ENCODE measurements at regions not wholly inside any gene's neighbourhood (a gene's known extent, or its start where the extent isn't known, plus 50 kb on each side); places are given as distances from the start of the nearest gene placed in this dataset.
A peak's percentile ranks its signal among the peaks of the same experiment; 100 is the strongest.
"Not testable (repeated sequence)": the region's sequence is repeated elsewhere in the genome, so short reads cannot be mapped to it uniquely, and the experiment has no call there.

- ATAC-seq; intact Hi-C loops (cut with micrococcal nuclease); H3K4me1 Mint-ChIP-seq; DNase-seq; H3K27me3 ChIP-seq (ENCODE audit: control insufficient read depth, insufficient read depth, low read length); H3K4me3 ChIP-seq (ENCODE audit: low read length); H3K9me3 Mint-ChIP-seq; H3K9me3 ChIP-seq (ENCODE audit: control insufficient read depth, insufficient read depth, low read length); H3K27ac ChIP-seq (ENCODE audit: low read length); H3K4me1 ChIP-seq (ENCODE audit: control insufficient read depth, insufficient read depth, low read length); H3K27ac Mint-ChIP-seq; H3K27me3 Mint-ChIP-seq (ENCODE audit: low read depth in 2 of 2); H3K36me3 Mint-ChIP-seq; H3K4me3 Mint-ChIP-seq; H3K36me3 ChIP-seq (ENCODE audit: control insufficient read depth, insufficient read depth, low read length): not testable (repeated sequence)
- WGBS (ENCODE audit: insufficient coverage), result no CpG with 5 or more reads among the region's 3 CpGs
These were observed 113.3 kb upstream of the SEC22B start for GRCh38 chr1:120289601-120290074.

DNA sequence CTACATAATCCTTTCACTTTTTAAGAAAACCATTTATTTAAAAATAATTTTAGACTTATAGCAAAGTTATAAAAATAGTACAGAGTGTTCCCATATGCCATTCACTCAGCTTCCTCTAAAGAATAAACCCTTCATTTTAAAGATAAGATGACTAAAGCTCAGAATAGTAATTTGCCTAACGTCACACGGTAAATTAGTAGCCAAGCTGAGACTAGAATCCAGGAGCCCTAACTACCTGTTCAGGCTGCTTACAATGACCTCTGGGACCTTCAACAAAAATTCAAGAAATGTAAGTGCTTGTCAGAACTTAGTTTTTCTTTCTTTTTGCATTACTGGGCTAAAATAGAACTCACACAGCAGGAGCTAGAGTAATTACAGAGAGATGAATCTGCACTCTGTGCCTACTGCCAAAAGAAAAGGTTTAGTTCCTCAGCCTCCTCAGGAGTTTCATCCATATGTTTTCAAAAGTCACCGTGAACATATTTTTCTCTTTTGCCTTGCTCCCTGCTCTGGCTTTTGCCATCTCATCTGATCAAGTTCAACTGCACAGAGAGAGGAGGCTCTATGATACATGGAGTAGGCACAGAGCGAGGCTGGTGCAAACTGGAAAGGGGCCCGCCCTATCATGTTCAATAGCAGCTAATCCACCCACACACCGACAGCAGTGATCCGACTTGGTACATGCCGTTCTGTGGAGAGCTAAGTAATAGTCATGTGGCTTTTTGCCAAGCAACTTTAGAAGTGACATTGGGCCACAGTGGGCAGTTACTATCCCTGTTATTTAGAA lies 112.7 kb upstream of the SEC22B start:
- H3K4me3 ChIP-seq (ENCODE audit: low read length); H3K4me3 Mint-ChIP-seq; H3K9me3 ChIP-seq (ENCODE audit: control insufficient read depth, insufficient read depth, low read length); H3K27ac ChIP-seq (ENCODE audit: low read length); H3K27me3 ChIP-seq (ENCODE audit: control insufficient read depth, insufficient read depth, low read length); H3K36me3 ChIP-seq (ENCODE audit: control insufficient read depth, insufficient read depth, low read length); H3K4me1 ChIP-seq (ENCODE audit: control insufficient read depth, insufficient read depth, low read length); intact Hi-C loops (cut with micrococcal nuclease); H3K27ac Mint-ChIP-seq; H3K36me3 Mint-ChIP-seq; H3K9me3 Mint-ChIP-seq; H3K4me1 Mint-ChIP-seq; H3K27me3 Mint-ChIP-seq (ENCODE audit: low read depth in 2 of 2); DNase-seq; ATAC-seq: not testable (repeated sequence)
- no CpG with 5 or more reads among the region's 8 CpGs for WGBS (ENCODE audit: insufficient coverage)

GRCh38 chr1:120288167-120288566 lies 111.8 kb upstream of the SEC22B start:
- DNase-seq; intact Hi-C loops (cut with micrococcal nuclease); H3K4me1 Mint-ChIP-seq; H3K27me3 Mint-ChIP-seq (ENCODE audit: low read depth in 2 of 2); H3K36me3 Mint-ChIP-seq; H3K9me3 ChIP-seq (ENCODE audit: control insufficient read depth, insufficient read depth, low read length); H3K36me3 ChIP-seq (ENCODE audit: control insufficient read depth, insufficient read depth, low read length); H3K9me3 Mint-ChIP-seq; H3K27ac Mint-ChIP-seq; H3K4me3 ChIP-seq (ENCODE audit: low read length); H3K27ac ChIP-seq (ENCODE audit: low read length); H3K27me3 ChIP-seq (ENCODE audit: control insufficient read depth, insufficient read depth, low read length); H3K4me3 Mint-ChIP-seq; H3K4me1 ChIP-seq (ENCODE audit: control insufficient read depth, insufficient read depth, low read length): not testable (repeated sequence)
- WGBS (ENCODE audit: insufficient coverage), result no CpG with 5 or more reads among the region's 6 CpGs
- peak in 1 of 3 donors; percentile 49 for ATAC-seq

GRCh38 chr1:120282744-120283464 lies 106.6 kb upstream of the SEC22B start:
- H3K9me3 Mint-ChIP-seq; H3K27ac ChIP-seq (ENCODE audit: low read length); H3K27ac Mint-ChIP-seq; H3K27me3 Mint-ChIP-seq (ENCODE audit: low read depth in 2 of 2); DNase-seq; H3K27me3 ChIP-seq (ENCODE audit: control insufficient read depth, insufficient read depth, low read length); H3K4me3 ChIP-seq (ENCODE audit: low read length); H3K4me1 ChIP-seq (ENCODE audit: control insufficient read depth, insufficient read depth, low read length); H3K36me3 Mint-ChIP-seq; H3K4me3 Mint-ChIP-seq; H3K4me1 Mint-ChIP-seq; intact Hi-C loops (cut with micrococcal nuclease); H3K9me3 ChIP-seq (ENCODE audit: control insufficient read depth, insufficient read depth, low read length); H3K36me3 ChIP-seq (ENCODE audit: control insufficient read depth, insufficient read depth, low read length); ATAC-seq: not testable (repeated sequence)
- WGBS (ENCODE audit: insufficient coverage), result no CpG with 5 or more reads among the region's 4 CpGs

DNA sequence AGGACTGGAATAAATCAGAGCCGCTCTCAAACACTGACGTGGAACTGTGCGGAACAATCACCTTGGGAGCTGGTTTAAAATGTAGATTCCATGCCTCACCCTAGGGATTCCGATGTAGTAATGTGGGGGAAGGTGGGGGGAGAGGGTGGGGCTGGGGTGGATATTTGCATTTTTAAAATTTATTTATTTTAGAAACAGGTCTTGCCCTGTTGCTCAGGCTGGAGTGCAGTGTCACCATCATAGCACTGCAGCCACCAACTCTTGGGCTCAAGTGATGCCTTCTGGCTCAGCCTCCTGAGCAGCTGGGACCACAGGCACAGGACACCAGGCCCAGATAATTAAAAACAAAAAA lies 101.9 kb upstream of the SEC22B start:
- H3K4me3 ChIP-seq (ENCODE audit: low read length); H3K4me1 Mint-ChIP-seq; H3K36me3 Mint-ChIP-seq; H3K4me3 Mint-ChIP-seq; H3K27me3 Mint-ChIP-seq (ENCODE audit: low read depth in 2 of 2); H3K4me1 ChIP-seq (ENCODE audit: control insufficient read depth, insufficient read depth, low read length); H3K27ac ChIP-seq (ENCODE audit: low read length); H3K27me3 ChIP-seq (ENCODE audit: control insufficient read depth, insufficient read depth, low read length); H3K27ac Mint-ChIP-seq; H3K9me3 ChIP-seq (ENCODE audit: control insufficient read depth, insufficient read depth, low read length); ATAC-seq; H3K36me3 ChIP-seq (ENCODE audit: control insufficient read depth, insufficient read depth, low read length); DNase-seq; intact Hi-C loops (cut with micrococcal nuclease); H3K9me3 Mint-ChIP-seq: not testable (repeated sequence)
- WGBS (ENCODE audit: insufficient coverage), result no CpG with 5 or more reads among the region's 4 CpGs

- H3K4me1 ChIP-seq (ENCODE audit: control insufficient read depth, insufficient read depth, low read length); H3K4me3 ChIP-seq (ENCODE audit: low read length); H3K27ac ChIP-seq (ENCODE audit: low read length); H3K36me3 Mint-ChIP-seq; H3K9me3 ChIP-seq (ENCODE audit: control insufficient read depth, insufficient read depth, low read length); ATAC-seq; H3K9me3 Mint-ChIP-seq; intact Hi-C loops (cut with micrococcal nuclease); DNase-seq; H3K27ac Mint-ChIP-seq; H3K36me3 ChIP-seq (ENCODE audit: control insufficient read depth, insufficient read depth, low read length); H3K27me3 ChIP-seq (ENCODE audit: control insufficient read depth, insufficient read depth, low read length); H3K4me3 Mint-ChIP-seq; H3K27me3 Mint-ChIP-seq (ENCODE audit: low read depth in 2 of 2); H3K4me1 Mint-ChIP-seq: not testable (repeated sequence)
- WGBS (ENCODE audit: insufficient coverage), result no CpG with 5 or more reads among the region's 26 CpGs
These were observed 101.3 kb upstream of the SEC22B start for GRCh38 chr1:120277428-120278258.

DNA sequence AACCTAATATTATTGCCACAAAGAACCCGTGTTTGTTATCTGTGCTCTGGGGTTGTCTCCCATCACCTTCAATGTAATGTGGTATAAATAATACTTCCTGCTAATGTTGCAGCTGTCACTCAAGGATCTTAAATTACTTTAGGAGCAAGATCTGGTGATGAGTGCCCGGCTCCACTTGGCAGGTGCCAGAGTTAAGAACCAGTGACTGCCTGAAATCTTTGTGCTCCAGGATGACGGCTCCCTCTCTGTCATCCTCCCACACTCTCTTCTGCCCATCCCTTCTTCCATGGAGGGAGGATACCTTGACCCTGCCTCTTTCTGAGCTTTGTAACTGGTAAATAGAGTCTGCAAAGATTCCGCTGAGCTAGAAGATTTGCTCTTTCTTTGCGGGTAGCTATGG lies 100.4 kb upstream of the SEC22B start:
- ATAC-seq; intact Hi-C loops (cut with micrococcal nuclease): not testable (repeated sequence)

More for the DNA sequence above, 100.4 kb upstream of the SEC22B start:
- not testable (repeated sequence) for DNase-seq; H3K27ac Mint-ChIP-seq; H3K27me3 Mint-ChIP-seq (ENCODE audit: low read depth in 2 of 2); H3K4me1 Mint-ChIP-seq; H3K9me3 ChIP-seq (ENCODE audit: control insufficient read depth, insufficient read depth, low read length); H3K4me3 ChIP-seq (ENCODE audit: low read length); H3K27ac ChIP-seq (ENCODE audit: low read length); H3K36me3 ChIP-seq (ENCODE audit: control insufficient read depth, insufficient read depth, low read length); H3K27me3 ChIP-seq (ENCODE audit: control insufficient read depth, insufficient read depth, low read length); H3K36me3 Mint-ChIP-seq; H3K4me3 Mint-ChIP-seq; H3K4me1 ChIP-seq (ENCODE audit: control insufficient read depth, insufficient read depth, low read length); H3K9me3 Mint-ChIP-seq
- no CpG with 5 or more reads among the region's 5 CpGs for WGBS (ENCODE audit: insufficient coverage)
